H54 (cell line): ENCODE measurements at regions not wholly inside any gene's neighbourhood (a gene's known extent, or its start where the extent isn't known, plus 50 kb on each side); places are given as distances from the start of the nearest gene placed in this dataset.

Source experiments
- DNase-seq: peaks from one replicate; pipeline ENCODE4 v3.0.0; 2011; ENCODE audit warnings: low spot score, mixed read lengths; ENCODE audit not compliant: insufficient read length
- FAIRE-seq: peaks from 3 replicates; lab custom pipeline; 2011; peaks lifted over from hg19 to GRCh38; lab: Jason Lieb, UNC
- POLR2A ChIP-seq: IDR thresholded peaks from 2 replicates; pipeline ENCODE4 v1.6.1; 2011; ENCODE audit warnings: low read depth, mild to moderate bottlenecking, low read length

DNA sequence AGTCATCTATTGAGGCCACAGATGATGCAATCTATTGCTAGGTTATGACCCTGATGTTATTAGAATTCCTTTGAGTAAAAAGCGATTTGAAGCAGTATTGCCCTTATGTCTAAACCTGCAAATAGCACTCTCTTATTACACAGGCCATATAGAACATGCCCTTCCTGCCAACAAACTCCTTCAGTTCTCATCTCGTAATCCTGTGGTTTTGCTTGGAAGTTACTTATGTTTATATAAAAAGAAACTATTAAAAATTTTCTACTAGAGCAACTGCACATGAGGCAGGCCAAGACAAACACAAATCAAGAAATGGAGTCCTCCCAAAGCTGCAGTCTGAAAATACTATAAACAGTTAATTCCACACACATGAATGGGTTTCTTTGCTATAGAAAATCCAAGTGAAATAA, 1200.2 kb downstream of the LRFN5 start:
- DNase-seq (no peak), FAIRE-seq (no peak)
- TF ChIP-seq POLR2A = no peak

GRCh38 chr14:42804141-42804540, 1197.5 kb downstream of the LRFN5 start:
- FAIRE-seq = no peak
- TF ChIP-seq POLR2A = no peak
- DNase-seq = no peak

DNA sequence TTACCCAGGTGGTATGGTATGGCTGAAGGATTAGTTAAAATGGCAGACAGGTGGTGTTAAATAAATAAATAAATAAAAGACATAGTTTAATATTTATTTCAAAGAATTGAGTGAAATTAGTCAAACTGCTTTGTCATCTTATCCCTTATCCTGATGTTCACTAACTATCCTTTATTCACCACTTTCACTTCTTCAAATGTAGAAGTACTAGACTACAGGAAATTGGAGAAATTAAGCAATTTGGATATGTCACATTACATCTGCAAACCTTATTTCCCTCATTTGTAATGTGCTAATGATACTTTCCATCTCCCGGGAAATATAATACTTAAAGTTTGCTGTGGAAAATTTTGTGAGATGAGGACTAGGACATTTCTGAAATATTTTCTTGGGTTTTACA, 1195.7 kb downstream of the LRFN5 start:
- no peak for TF ChIP-seq POLR2A
- no peak for FAIRE-seq
- DNase-seq = no peak

- FAIRE-seq = no peak
- no peak for TF ChIP-seq POLR2A
Measured at GRCh38 chr14:42792166-42792565, 1185.5 kb downstream of the LRFN5 start.

GRCh38 chr14:42782754-42783153, 1176.1 kb downstream of the LRFN5 start:
- DNase-seq = no peak
- no peak for TF ChIP-seq POLR2A
- no peak for FAIRE-seq

More at GRCh38 chr14:42792166-42792565, 1185.5 kb downstream of the LRFN5 start:
- no peak for DNase-seq

DNA sequence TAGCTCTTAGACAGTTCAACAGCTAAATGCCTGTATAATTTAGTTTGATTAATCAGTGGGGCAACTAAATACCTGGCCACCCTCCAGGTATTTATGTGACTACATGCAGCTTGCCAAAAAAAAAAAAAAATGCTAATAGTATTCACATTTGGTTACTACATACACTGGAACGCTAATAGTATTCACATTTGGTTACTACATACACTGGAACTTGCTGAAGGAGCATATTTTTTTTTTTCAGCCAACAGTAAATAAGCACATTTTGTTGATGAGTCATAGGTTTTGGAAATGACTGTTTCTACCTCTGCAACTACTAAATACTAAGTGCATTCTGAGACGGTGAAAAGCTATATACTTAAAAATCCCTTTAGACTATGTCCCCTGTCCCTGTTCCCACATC, 1172.3 kb downstream of the LRFN5 start:
- no peak for DNase-seq
- TF ChIP-seq POLR2A = no peak
- FAIRE-seq = no peak

DNA sequence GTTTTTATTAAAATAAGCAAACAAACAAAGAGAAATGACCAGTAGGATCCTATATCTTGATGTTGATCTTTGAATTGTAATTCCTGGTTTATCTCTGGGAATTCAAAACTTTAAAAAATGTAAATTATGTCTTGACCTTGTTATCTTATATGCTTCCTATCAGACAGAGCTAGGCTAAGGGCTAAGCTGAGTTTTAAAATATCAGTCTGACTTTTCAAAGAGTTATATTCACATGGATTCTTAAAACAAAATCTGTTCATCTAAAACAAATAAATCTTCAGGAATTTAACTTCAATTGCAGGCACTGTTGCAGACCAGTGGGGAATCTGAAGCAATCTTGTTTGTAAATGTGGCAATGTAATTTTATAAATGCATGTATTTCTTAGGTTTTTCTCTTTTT, 1144.1 kb downstream of the LRFN5 start:
- FAIRE-seq (no peak), DNase-seq (no peak)
- no peak for TF ChIP-seq POLR2A

GRCh38 chr14:42742084-42742483, 1135.4 kb downstream of the LRFN5 start:
- FAIRE-seq = no peak
- no peak for DNase-seq
- no peak for TF ChIP-seq POLR2A

- TF ChIP-seq POLR2A = no peak
- DNase-seq (no peak), FAIRE-seq (no peak)
Measured at GRCh38 chr14:42736408-42736807, 1129.7 kb downstream of the LRFN5 start.

- DNase-seq (no peak), FAIRE-seq (no peak)
- no peak for TF ChIP-seq POLR2A
Measured at GRCh38 chr14:42734041-42734440, 1127.4 kb downstream of the LRFN5 start.

DNA sequence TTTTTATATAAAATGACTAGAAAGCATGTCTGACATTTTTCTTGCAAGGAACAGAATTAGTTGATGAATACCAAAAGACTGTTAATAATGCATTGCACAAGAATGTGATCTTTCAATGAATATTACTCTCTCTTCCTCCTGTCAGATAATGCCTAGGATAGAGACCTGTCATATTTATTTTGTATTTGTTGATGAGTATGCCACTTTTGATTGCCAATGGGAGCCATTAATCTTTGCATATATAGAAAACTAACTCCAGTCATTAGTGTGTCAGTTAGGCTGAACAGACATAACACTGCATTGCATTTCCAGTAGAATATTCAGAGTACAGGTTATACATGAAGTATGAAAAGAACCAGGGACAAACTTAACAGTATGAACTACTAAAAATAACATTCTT, 1125.3 kb downstream of the LRFN5 start:
- no peak for TF ChIP-seq POLR2A
- no peak for DNase-seq
- no peak for FAIRE-seq

DNA sequence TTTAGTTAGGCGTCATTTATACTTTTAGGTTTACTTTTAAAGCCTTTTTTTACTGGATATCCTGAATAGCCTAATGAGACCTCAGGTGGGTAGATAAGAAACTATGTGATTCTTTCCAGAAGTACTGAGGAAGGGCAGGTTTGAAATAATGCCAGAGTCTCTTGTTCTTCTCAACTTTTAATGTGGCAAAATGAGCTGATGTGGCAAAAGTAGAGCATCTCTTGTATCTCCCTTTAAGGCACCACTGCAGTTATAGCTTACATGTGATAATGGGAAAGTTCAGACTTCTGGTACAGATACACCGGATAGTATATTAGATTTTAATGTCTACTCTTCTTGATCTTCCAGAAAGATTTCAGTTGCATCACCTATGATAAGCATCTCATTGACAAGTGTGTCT, 1124.8 kb downstream of the LRFN5 start:
- DNase-seq (no peak), FAIRE-seq (no peak)
- TF ChIP-seq POLR2A = no peak

GRCh38 chr14:42729681-42730080, 1123.0 kb downstream of the LRFN5 start:
- TF ChIP-seq POLR2A = no peak
- DNase-seq (no peak), FAIRE-seq (no peak)

- no peak for TF ChIP-seq POLR2A
- FAIRE-seq (no peak), DNase-seq (no peak)
Measured at GRCh38 chr14:42719391-42719790, 1112.7 kb downstream of the LRFN5 start.

- DNase-seq = no peak
- TF ChIP-seq POLR2A = no peak
- FAIRE-seq = no peak
Measured at GRCh38 chr14:42715316-42715715, 1108.6 kb downstream of the LRFN5 start.

GRCh38 chr14:42710071-42710470, 1103.4 kb downstream of the LRFN5 start:
- FAIRE-seq = no peak
- TF ChIP-seq POLR2A = no peak
- no peak for DNase-seq
